IMR-90 (cell line): ENCODE measurements at regions not wholly inside any gene's neighbourhood (a gene's known extent, or its start where the extent isn't known, plus 50 kb on each side); places are given as distances from the start of the nearest gene placed in this dataset.

Experiments
- CEBPB ChIP-seq: IDR thresholded peaks from 2 replicates; pipeline ENCODE4 v1.6.1; 2012; ENCODE audit warnings: low read depth, low read length, improper control_type of control experiment
- CHD1 ChIP-seq: IDR thresholded peaks from 2 replicates; pipeline ENCODE4 v1.6.1; 2012; ENCODE audit warnings: low read depth, low read length, improper control_type of control experiment
- CTCF ChIP-seq: conservative IDR thresholded peaks from 2 replicates; pipeline ENCODE4 v1.5.1; 2012; ENCODE audit warnings: mild to moderate bottlenecking, low read depth, low read length, improper control_type of control experiment
- ELK1 ChIP-seq: fragments of 150-350 bp; IDR thresholded peaks from 2 replicates; pipeline ENCODE4 v1.6.1; 2016; ENCODE audit warnings: low read depth, mild to moderate bottlenecking, low read length, moderate library complexity, borderline replicate concordance
- FOS ChIP-seq: fragments of 150-350 bp; IDR thresholded peaks from 2 replicates; pipeline ENCODE4 v1.6.1; 2016; ENCODE audit warnings: low read depth, low read length
- MXI1 ChIP-seq: IDR thresholded peaks from 2 replicates; pipeline ENCODE4 v1.6.1; 2012; ENCODE audit warnings: low read depth, mild to moderate bottlenecking, low read length, moderate library complexity, borderline replicate concordance
- RAD21 ChIP-seq: IDR thresholded peaks from 2 replicates; pipeline ENCODE4 v1.6.1; 2012; ENCODE audit warnings: low read length, improper control_type of control experiment
- RCOR1 ChIP-seq: IDR thresholded peaks from 2 replicates; pipeline ENCODE4 v1.6.1; 2012; ENCODE audit warnings: mild to moderate bottlenecking, low read length, improper control_type of control experiment; ENCODE audit not compliant: insufficient replicate concordance
- SMC3 ChIP-seq: fragments of 150-350 bp; IDR thresholded peaks from 2 replicates; pipeline ENCODE4 v1.6.1; 2016; ENCODE audit warnings: low read depth, mild to moderate bottlenecking, antibody characterized with exemption, low read length, moderate library complexity
- USF2 ChIP-seq: fragments of 150-350 bp; IDR thresholded peaks from 2 replicates; pipeline ENCODE4 v1.6.1; 2017; ENCODE audit warnings: mild to moderate bottlenecking, antibody characterized with exemption, low read length, low read depth

- TF ChIP-seq CTCF = no peak
- TF ChIP-seq CEBPB = no peak
- no peak for TF ChIP-seq RAD21
- TF ChIP-seq FOS = no peak
- TF ChIP-seq MXI1 = no peak
- no peak for TF ChIP-seq CHD1
- no peak for TF ChIP-seq USF2
- TF ChIP-seq SMC3 = no peak
- TF ChIP-seq ELK1 = no peak
- TF ChIP-seq RCOR1 = no peak
These were observed 111.7 kb upstream of the SETBP1 start for GRCh38 chr18:44568986-44569385.
